Panc1 (cell line): ENCODE measurements at regions not wholly inside any gene's neighbourhood (a gene's known extent, or its start where the extent isn't known, plus 50 kb on each side); places are given as distances from the start of the nearest gene placed in this dataset.

Source experiments
- ATAC-seq: fragments of 200-7000 bp; cut with Tn5 transposase; 2 replicates; pipeline ENCODE4 v1.9.1; 2020; ENCODE audit warnings: mild to moderate bottlenecking, moderate library complexity
- BruUV-seq: library from RNA; stranded (reverse); fragments of 400-500 nt; replicated peaks from 2 replicates; lab custom pipeline; 2021; lab: Mats Ljungman, UMichigan
- CTCF ChIA-PET: fragments of 300-600 bp; sonication (Branson Sonifier 250); formaldehyde crosslinking; loops from one replicate; lab custom pipeline; 2022; ENCODE audit warnings: antibody characterized with exemption; lab: Charles Lee
- POLR2A ChIA-PET: fragments of 300-600 bp; sonication (Branson Sonifier 250); formaldehyde crosslinking; loops from one replicate; lab custom pipeline; 2022; ENCODE audit warnings: antibody characterized with exemption; lab: Charles Lee
- DNase-seq: peaks from one replicate; pipeline ENCODE4 v3.0.0-alpha.2; 2010; ENCODE audit warnings: low read depth, low spot score
- H3K27ac ChIP-seq: 2 replicates; pipeline ENCODE4 v1.5.1; 2011; ENCODE audit warnings: mild to moderate bottlenecking, low read length, inconsistent platforms
- H3K27me3 ChIP-seq: fragments of 200-500 bp; sonication (Bioruptor generic); 2 replicates; pipeline ENCODE4 v1.6.0; 2014; ENCODE audit warnings: low read length, inconsistent platforms; ENCODE audit not compliant: control insufficient read depth, insufficient read depth
- H3K36me3 ChIP-seq: fragments of 200-500 bp; sonication (Bioruptor generic); 2 replicates; pipeline ENCODE4 v1.5.1; 2014; ENCODE audit warnings: inconsistent platforms, mild to moderate bottlenecking, low read length, moderate library complexity; ENCODE audit not compliant: control insufficient read depth, insufficient read depth
- H3K4me1 ChIP-seq: 2 replicates; pipeline ENCODE4 v1.5.1; 2011; ENCODE audit warnings: inconsistent platforms, mild to moderate bottlenecking, low read length, moderate library complexity; ENCODE audit not compliant: control insufficient read depth, insufficient read depth
- H3K4me3 ChIP-seq, 2 experiments: 2 replicates each; pipeline ENCODE4 v1.5.1; 2011 to 2012; ENCODE audit warnings: low read depth in 2 of 2, low read length in 2 of 2, mild to moderate bottlenecking in 2 of 2, inconsistent platforms in 1 of 2, moderate library complexity in 1 of 2
- H3K9me3 ChIP-seq: fragments of 200-500 bp; sonication (Bioruptor generic); 2 replicates; pipeline ENCODE4 v1.5.1; 2014; ENCODE audit warnings: low read depth, mild to moderate bottlenecking, inconsistent platforms, low read length, moderate library complexity; ENCODE audit not compliant: control insufficient read depth, insufficient read depth
- POLR2AphosphoS5 ChIP-seq: IDR thresholded peaks from 2 replicates; pipeline ENCODE4 v1.6.1; 2012; ENCODE audit warnings: mild to moderate bottlenecking, low read depth, low read length, moderate library complexity
- SIN3A ChIP-seq: IDR thresholded peaks from 2 replicates; pipeline ENCODE4 v1.6.1; 2012; ENCODE audit warnings: low read depth, mild to moderate bottlenecking, low read length, moderate library complexity, borderline replicate concordance; ENCODE audit not compliant: insufficient read depth
- TCF7L2 ChIP-seq: IDR thresholded peaks from 2 replicates; pipeline ENCODE4 v1.6.1; 2011; ENCODE audit warnings: mild to moderate bottlenecking, low read depth, low read length, inconsistent platforms
- in situ Hi-C: cut with HindIII; loops from 2 replicates; pipeline ENCODE4 v1.10.0; 2016; ENCODE audit warnings: low sequenced_read_pairs, low pct_unique_long_range_greater_than_20kb
- intact Hi-C: fragments of 100-400 bp; cut with micrococcal nuclease; formaldehyde crosslinking; loops from one replicate; pipeline ENCODE4 v1.10.0; 2022; ENCODE audit not compliant: unreplicated experiment
- TF ChIP-seq, protein P1 (sequence below), 2 experiments: IDR thresholded peaks; 2 replicates each; pipeline ENCODE4 v1.6.1; 2011 to 2012; ENCODE audit warnings: low read depth in 2 of 2, control low read depth in 1 of 2, low read length in 1 of 2, mild to moderate bottlenecking in 1 of 2, moderate library complexity in 1 of 2; ENCODE audit not compliant: insufficient read depth in 1 of 2
- TF ChIP-seq, protein P2 (sequence below): fragments of 450-650 bp; IDR thresholded peaks from 2 replicates; pipeline ENCODE4 v1.5.1; 2017; ENCODE audit warnings: mild to moderate bottlenecking

DNA sequence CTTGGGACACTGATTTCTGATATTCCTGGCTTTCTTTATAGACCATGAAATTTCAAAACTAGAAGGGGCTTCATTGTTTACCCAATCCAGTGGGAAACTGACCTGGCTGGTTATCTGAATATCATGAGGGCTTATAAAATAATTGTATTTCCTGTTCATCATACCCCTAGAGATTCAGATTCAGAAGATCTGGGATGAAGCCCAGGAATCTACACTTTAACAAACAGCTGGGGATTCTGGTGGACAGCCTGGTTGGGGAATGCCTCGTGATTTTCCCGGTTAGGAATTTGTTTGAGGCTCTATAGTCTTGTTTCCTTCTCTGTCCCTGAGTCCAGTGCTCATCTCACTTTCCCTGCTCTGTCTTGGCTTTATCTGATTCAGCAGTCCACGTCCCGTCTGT is 110.3 kb downstream of the ADRA2A start:
- POLR2A ChIA-PET: no interaction called here
- H3K4me3 ChIP-seq: no peak overlapping the region
- in situ Hi-C loops: no loop called here
- intact Hi-C loops: no loop called here
- no peak for DNase-seq
- H3K9me3 ChIP-seq: no peaks in the 10 kb centered on the region
- BruUV-seq: no TSS peak
- H3K4me1 ChIP-seq: no peaks in the 10 kb centered on the region
- ATAC-seq: no peak
- no peaks in the 10 kb centered on the region; the same call in 1 of the 2 replicates for H3K27me3 ChIP-seq
- no peaks in the 10 kb centered on the region for H3K36me3 ChIP-seq
- no peak overlapping the region for H3K27ac ChIP-seq
- no peak for TF ChIP-seq POLR2AphosphoS5
- TF ChIP-seq, protein P1, sequence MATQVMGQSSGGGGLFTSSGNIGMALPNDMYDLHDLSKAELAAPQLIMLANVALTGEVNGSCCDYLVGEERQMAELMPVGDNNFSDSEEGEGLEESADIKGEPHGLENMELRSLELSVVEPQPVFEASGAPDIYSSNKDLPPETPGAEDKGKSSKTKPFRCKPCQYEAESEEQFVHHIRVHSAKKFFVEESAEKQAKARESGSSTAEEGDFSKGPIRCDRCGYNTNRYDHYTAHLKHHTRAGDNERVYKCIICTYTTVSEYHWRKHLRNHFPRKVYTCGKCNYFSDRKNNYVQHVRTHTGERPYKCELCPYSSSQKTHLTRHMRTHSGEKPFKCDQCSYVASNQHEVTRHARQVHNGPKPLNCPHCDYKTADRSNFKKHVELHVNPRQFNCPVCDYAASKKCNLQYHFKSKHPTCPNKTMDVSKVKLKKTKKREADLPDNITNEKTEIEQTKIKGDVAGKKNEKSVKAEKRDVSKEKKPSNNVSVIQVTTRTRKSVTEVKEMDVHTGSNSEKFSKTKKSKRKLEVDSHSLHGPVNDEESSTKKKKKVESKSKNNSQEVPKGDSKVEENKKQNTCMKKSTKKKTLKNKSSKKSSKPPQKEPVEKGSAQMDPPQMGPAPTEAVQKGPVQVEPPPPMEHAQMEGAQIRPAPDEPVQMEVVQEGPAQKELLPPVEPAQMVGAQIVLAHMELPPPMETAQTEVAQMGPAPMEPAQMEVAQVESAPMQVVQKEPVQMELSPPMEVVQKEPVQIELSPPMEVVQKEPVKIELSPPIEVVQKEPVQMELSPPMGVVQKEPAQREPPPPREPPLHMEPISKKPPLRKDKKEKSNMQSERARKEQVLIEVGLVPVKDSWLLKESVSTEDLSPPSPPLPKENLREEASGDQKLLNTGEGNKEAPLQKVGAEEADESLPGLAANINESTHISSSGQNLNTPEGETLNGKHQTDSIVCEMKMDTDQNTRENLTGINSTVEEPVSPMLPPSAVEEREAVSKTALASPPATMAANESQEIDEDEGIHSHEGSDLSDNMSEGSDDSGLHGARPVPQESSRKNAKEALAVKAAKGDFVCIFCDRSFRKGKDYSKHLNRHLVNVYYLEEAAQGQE (IDR thresholded peaks at IDR 0.05; ENCODE audit: insufficient read depth in 1 of 2, low read depth in 2 of 2, low read length in 1 of 2): no peak
- CTCF ChIA-PET: no interaction called here

DNA sequence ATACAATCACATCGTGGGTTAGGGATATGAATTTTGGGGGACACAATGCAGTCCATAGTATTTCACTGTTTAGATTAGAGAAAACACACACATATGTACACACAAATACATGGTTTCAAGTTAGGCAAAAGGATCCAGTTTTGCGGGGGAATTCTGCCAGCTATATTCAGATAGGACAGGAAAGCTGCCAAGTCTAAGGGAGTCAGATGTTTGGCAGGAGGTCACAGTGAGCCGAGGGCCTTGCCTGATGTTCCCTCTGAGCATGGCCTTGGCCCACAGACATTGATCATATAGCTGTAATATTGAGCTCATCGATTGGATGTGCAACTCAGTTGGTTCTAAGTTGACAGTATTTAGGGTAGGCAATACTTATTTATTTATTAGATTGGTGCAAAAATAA is 122.8 kb downstream of the ADRA2A start:
- in situ Hi-C loops: no loop called here
- intact Hi-C loops: no loop called here
- no peak overlapping the region for H3K27ac ChIP-seq
- H3K4me3 ChIP-seq: no peak overlapping the region
- ChIA-PET POLR2A (interaction anchor here (0.7 kb wide), 1 partner anchor 8 kb away, joined by 6 read pairs; no protein-coding TSS in a partner anchor), CTCF (no interaction called here)
- no peaks in the 10 kb centered on the region for H3K4me1 ChIP-seq
- BruUV-seq: no TSS peak
- TF ChIP-seq SIN3A (no peak), POLR2AphosphoS5 (no peak), TCF7L2 (no peak)
- TF ChIP-seq, protein P2, sequence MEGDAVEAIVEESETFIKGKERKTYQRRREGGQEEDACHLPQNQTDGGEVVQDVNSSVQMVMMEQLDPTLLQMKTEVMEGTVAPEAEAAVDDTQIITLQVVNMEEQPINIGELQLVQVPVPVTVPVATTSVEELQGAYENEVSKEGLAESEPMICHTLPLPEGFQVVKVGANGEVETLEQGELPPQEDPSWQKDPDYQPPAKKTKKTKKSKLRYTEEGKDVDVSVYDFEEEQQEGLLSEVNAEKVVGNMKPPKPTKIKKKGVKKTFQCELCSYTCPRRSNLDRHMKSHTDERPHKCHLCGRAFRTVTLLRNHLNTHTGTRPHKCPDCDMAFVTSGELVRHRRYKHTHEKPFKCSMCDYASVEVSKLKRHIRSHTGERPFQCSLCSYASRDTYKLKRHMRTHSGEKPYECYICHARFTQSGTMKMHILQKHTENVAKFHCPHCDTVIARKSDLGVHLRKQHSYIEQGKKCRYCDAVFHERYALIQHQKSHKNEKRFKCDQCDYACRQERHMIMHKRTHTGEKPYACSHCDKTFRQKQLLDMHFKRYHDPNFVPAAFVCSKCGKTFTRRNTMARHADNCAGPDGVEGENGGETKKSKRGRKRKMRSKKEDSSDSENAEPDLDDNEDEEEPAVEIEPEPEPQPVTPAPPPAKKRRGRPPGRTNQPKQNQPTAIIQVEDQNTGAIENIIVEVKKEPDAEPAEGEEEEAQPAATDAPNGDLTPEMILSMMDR: no peak
- TF ChIP-seq, protein P1 (IDR thresholded peaks at IDR 0.05; ENCODE audit: insufficient read depth in 1 of 2, low read depth in 2 of 2, low read length in 1 of 2): no peak
- H3K36me3 ChIP-seq: no peaks in the 10 kb centered on the region
- no peaks in the 10 kb centered on the region for H3K9me3 ChIP-seq
- no peak for DNase-seq
- no peaks in the 10 kb centered on the region for H3K27me3 ChIP-seq
- no peak for ATAC-seq
